WERI-Rb-1 (cell line): ENCODE measurements at regions not wholly inside any gene's neighbourhood (a gene's known extent, or its start where the extent isn't known, plus 50 kb on each side); places are given as distances from the start of the nearest gene placed in this dataset.

Source experiments
- DNase-seq: peaks from one replicate; pipeline ENCODE4 v3.0.0-alpha.2; 2020
- H3K27ac ChIP-seq: fragments of 250-450 bp; sonication (Bioruptor Pico); 2 replicates; pipeline ENCODE4 v1.5.1; 2020; ENCODE audit warnings: mild to moderate bottlenecking, moderate library complexity
- H3K27me3 ChIP-seq: fragments of 250-450 bp; sonication (Bioruptor Pico); 2 replicates; pipeline ENCODE4 v1.5.1; 2021; ENCODE audit warnings: mild to moderate bottlenecking, low read depth, moderate library complexity; ENCODE audit not compliant: insufficient read depth, severe bottlenecking
- H3K36me3 ChIP-seq: fragments of 250-450 bp; sonication (Bioruptor Pico); 2 replicates; pipeline ENCODE4 v1.5.1; 2020; ENCODE audit warnings: mild to moderate bottlenecking, moderate library complexity
- H3K4me3 ChIP-seq: 2 replicates; pipeline ENCODE4 v1.5.1; 2011; ENCODE audit warnings: low read depth, mild to moderate bottlenecking, control low read depth, low read length
- H3K9me3 ChIP-seq: fragments of 250-450 bp; sonication (Bioruptor Pico); 2 replicates; pipeline ENCODE4 v1.5.1; 2021; ENCODE audit warnings: mild to moderate bottlenecking, moderate library complexity; ENCODE audit not compliant: severe bottlenecking
- CTCF ChIP-seq: IDR thresholded peaks from 2 replicates; pipeline ENCODE4 v1.5.1; 2011; ENCODE audit warnings: low read depth, mild to moderate bottlenecking, control low read depth, inconsistent platforms, low read length

GRCh38 chr6:140012150-140012549 is 637.7 kb upstream of the CITED2 start:
- TF ChIP-seq CTCF: no peak
- no peak for DNase-seq
- Histone ChIP-seq H3K36me3 (no peaks in the 10 kb centered on the region), H3K27ac (no peak overlapping the region), H3K9me3 (no peaks in the 10 kb centered on the region), H3K4me3 (no peak overlapping the region), H3K27me3 (no peaks in the 10 kb centered on the region)

GRCh38 chr6:140011537-140011936 is 637.1 kb upstream of the CITED2 start:
- no peaks in the 10 kb centered on the region for H3K36me3 ChIP-seq
- no peaks in the 10 kb centered on the region for H3K9me3 ChIP-seq
- no peak for TF ChIP-seq CTCF
- DNase-seq: no peak
- H3K27ac ChIP-seq: no peak overlapping the region
- H3K27me3 ChIP-seq: no peaks in the 10 kb centered on the region
- no peak overlapping the region for H3K4me3 ChIP-seq

- no peak overlapping the region for H3K4me3 ChIP-seq
- no peaks in the 10 kb centered on the region for H3K27me3 ChIP-seq
- no peaks in the 10 kb centered on the region for H3K36me3 ChIP-seq
- TF ChIP-seq CTCF: no peak
- H3K9me3 ChIP-seq: no peaks in the 10 kb centered on the region
- no peak for DNase-seq
- H3K27ac ChIP-seq: no peak overlapping the region
Observed at GRCh38 chr6:140009286-140009685, 634.8 kb upstream of the CITED2 start.

- H3K27me3 ChIP-seq: no peaks in the 10 kb centered on the region
- no peak overlapping the region for H3K27ac ChIP-seq
- TF ChIP-seq CTCF: no peak
- no peaks in the 10 kb centered on the region for H3K36me3 ChIP-seq
- DNase-seq: no peak
- no peak overlapping the region for H3K4me3 ChIP-seq
- no peaks in the 10 kb centered on the region for H3K9me3 ChIP-seq
Observed at GRCh38 chr6:140007525-140007924, 633.1 kb upstream of the CITED2 start.

GRCh38 chr6:140003217-140003616 is 628.8 kb upstream of the CITED2 start:
- no peak overlapping the region for H3K27ac ChIP-seq
- no peak overlapping the region for H3K4me3 ChIP-seq
- no peaks in the 10 kb centered on the region for H3K27me3 ChIP-seq
- no peak for DNase-seq
- no peaks in the 10 kb centered on the region for H3K36me3 ChIP-seq
- no peak for TF ChIP-seq CTCF
- H3K9me3 ChIP-seq: no peaks in the 10 kb centered on the region

- no peak overlapping the region for H3K27ac ChIP-seq
Observed at GRCh38 chr6:140002396-140003022, 628.1 kb upstream of the CITED2 start.

More at GRCh38 chr6:140002396-140003022, 628.1 kb upstream of the CITED2 start:
- Histone ChIP-seq H3K9me3 (no peaks in the 10 kb centered on the region), H3K27me3 (no peaks in the 10 kb centered on the region), H3K4me3 (no peak overlapping the region), H3K36me3 (no peaks in the 10 kb centered on the region)
- no peak for DNase-seq
- TF ChIP-seq CTCF: no peak
